GM03348 (cell line): ENCODE measurements at regions not wholly inside any gene's neighbourhood (a gene's known extent, or its start where the extent isn't known, plus 50 kb on each side); places are given as distances from the start of the nearest gene placed in this dataset.

ENCODE experiments used
- DNase-seq: peaks from one replicate; pipeline ENCODE4 v3.0.0; 2012; ENCODE audit warnings: low spot score

DNA sequence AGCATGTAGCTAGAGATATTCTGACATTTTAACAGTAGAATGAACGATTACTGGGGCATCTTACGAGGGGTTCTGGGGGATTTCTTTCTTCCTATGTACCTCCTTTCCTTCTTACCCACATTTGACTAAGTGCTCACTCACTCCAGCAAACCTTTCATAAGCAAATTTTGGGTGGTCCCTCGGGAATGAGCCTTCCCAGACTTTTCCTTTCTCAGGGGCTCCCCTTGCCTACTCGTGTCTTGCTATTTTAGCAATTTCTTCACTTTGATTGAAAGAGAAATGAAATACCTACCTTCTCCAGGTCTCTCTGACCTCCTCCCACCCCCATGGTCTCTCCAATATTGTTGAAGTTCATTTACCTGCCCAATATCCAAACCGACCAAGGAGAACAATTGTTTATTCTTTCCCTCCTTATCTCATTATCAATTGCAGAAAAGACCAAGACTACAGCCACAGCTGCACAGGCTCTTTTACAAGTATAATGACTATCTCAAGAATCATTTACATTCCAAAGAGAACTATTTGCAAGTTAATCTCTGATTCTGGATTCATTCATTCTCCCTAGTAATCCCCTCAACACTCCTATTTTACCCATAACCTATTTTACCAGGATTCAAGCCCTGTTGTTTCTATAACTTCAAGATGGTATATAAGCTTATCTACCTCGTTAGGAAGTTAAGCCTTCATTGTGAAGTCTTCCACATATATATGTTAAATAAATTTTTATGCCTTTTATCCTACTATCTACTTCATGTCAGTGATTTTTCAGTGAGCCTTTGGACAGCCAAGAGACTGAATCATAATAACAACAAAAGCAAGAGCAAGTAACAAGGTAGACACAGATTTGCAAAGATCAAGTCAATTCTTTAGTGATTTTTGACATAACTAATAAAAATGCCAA lies 480.6 kb downstream of the IPMK start:
- no peak for DNase-seq

GRCh38 chr10:57786331-57786730 lies 481.4 kb downstream of the IPMK start:
- DNase-seq, result no peak

- no peak for DNase-seq
Measured at GRCh38 chr10:57785546-57785945, 482.1 kb downstream of the IPMK start.

- DNase-seq, result no peak
Measured at GRCh38 chr10:57785068-57785467, 482.6 kb downstream of the IPMK start.

- DNase-seq, result no peak
Measured at GRCh38 chr10:57776688-57777432, 490.8 kb downstream of the IPMK start.

GRCh38 chr10:57775250-57775649 lies 492.4 kb downstream of the IPMK start:
- no peak for DNase-seq

DNA sequence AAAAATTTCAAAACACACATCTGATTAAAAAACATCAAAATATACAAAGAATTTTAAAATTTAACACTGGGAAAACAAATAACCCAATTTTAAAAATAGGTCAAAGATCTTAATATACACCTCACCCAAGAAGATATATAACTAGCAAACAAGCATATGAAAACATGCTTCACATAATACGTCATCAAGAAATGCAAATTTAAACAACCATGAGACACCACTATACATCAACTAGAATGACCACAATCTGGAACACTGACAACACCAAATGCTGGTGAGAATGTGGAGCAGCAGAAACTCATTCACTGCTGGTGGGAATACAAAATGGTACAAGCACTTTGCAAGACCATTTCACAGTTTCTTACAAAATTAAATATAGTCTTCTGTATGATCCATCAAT lies 498.4 kb downstream of the IPMK start:
- DNase-seq, result no peak

DNA sequence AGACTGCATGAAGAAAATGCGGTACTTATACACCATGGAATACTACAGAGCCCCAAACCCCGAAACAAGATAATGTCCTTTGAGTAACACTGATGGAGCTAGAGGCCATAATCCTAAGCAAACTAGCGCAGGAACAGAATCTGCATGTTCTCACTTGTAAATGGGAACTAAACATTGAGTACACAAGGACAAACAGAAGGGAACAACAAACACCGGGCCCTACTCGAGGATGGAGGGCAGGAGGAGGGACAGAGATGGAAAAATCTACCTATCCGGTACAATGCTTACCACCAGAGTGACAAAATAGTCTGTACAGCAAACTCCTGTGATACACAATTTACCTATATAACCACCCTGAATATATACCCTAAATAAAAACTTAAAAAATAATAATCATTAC lies 507.9 kb downstream of the IPMK start:
- no peak for DNase-seq

- DNase-seq, result no peak
Measured at GRCh38 chr10:57754803-57755202, 512.9 kb downstream of the IPMK start.

DNA sequence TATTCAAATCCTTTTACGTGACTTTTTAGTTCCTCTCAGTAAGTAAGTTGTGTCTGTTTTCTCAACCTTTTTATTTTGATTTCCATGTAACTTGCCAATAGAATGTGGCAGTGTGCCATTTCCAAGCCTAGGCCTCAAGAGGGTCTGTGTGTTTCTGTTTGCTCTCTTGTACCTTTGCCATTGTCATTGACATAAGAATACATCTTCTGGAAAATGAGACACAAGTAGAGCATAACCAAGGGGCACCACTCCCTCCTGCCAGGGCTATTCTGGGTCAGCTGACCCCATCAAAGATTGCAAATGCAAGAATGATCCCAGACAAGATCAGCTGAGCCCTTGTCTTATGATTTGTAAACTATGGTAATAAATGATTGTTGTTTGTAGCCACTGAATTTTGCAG lies 524.0 kb downstream of the IPMK start:
- DNase-seq, result no peak

- DNase-seq, result no peak
Measured at GRCh38 chr10:57741751-57742150, 525.9 kb downstream of the IPMK start.

GRCh38 chr10:57723305-57723704 lies 544.4 kb downstream of the IPMK start:
- DNase-seq, result no peak

- DNase-seq, result peak; percentile 5
Measured at GRCh38 chr10:57716884-57717283, 550.8 kb downstream of the IPMK start.

DNA sequence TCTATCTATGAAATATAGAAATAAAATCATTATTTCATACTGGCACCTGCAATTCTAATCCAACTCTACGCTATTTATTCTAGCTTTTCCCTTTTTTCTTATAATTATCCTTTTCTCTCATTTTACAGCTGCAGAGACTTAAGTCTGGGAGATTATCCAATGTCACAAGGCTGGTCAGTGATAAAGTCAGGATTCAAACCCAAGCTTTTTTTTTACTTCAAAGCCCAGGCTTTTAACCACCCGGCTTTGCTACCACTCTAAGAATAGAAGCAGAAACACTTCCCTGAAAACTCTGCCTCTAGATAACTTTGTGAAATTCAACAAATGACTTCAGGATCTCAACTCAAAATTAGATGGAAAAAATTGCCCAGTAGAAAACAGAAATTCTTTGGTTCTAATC lies 552.5 kb downstream of the IPMK start:
- no peak for DNase-seq

GRCh38 chr10:57707300-57707658 lies 560.4 kb downstream of the IPMK start:
- DNase-seq, result no peak

DNA sequence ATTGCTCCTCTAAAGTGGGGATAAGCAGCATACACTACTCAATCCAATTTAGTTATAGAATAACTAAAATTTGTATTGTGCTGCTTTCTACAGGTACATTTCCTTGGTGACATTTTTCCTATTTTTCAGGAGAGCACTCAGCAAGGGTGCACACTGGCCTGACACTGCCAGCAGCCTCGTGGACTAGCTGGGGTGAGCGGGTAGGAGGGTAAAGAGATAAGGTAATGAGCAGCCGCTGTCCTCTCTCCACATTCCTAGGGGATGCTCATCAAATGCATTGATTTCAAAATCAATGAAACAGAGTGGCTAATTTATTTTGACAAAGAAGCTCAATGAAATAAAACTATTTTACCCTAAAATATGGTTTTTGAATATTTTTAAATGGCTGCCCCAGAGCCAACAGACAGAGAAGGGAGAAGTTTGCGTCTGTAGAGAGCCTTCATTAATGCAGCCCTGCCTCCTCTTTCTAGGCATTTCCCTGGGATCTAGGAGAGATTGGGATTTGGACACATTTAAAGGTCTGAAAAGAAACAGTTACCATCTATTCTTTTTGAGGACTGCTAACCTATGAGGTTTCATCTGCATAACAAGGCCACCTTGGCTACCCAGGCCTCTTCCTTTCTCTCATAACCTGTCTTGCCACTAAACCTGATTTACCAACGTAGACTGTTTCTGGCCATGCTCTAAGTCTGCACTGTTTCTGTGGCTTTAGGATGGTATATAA lies 561.0 kb downstream of the IPMK start:
- DNase-seq, result no peak

- DNase-seq, result no peak
Measured at GRCh38 chr10:57706016-57706415, 561.7 kb downstream of the IPMK start.

GRCh38 chr10:57699944-57700343 lies 567.8 kb downstream of the IPMK start:
- no peak for DNase-seq

- DNase-seq, result peak; percentile 24
Measured at GRCh38 chr10:57696641-57697040, 571.1 kb downstream of the IPMK start.

DNA sequence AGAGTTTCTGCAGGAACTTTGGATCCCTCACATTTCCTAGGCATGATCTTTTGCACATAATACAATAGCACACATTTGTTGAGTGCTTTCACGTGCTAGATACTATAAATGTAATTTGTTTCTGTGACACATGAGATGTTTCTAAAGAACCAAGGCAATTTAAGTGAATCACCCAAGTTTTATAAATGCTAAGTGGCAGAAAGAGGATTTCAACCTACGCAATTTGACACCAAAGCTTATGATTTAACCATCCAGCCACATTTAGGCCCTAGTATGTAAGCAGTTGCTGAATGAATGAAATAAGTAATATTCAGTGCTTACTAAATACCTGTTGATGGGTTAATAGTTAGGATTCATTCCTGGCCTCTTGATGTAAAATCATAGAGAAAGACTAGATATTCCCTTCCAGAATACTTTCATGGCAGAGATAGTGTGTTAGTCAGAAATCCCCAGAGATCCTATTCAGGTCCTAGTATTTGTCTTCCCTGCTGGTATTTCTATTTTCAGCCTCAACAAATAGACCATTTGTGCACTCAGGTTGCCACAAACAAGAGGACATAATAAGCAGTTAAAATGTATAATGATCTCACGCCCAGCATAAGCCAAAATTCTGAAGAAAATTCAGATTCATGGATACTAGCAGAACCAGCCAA lies 572.6 kb downstream of the IPMK start:
- DNase-seq, result no peak

DNA sequence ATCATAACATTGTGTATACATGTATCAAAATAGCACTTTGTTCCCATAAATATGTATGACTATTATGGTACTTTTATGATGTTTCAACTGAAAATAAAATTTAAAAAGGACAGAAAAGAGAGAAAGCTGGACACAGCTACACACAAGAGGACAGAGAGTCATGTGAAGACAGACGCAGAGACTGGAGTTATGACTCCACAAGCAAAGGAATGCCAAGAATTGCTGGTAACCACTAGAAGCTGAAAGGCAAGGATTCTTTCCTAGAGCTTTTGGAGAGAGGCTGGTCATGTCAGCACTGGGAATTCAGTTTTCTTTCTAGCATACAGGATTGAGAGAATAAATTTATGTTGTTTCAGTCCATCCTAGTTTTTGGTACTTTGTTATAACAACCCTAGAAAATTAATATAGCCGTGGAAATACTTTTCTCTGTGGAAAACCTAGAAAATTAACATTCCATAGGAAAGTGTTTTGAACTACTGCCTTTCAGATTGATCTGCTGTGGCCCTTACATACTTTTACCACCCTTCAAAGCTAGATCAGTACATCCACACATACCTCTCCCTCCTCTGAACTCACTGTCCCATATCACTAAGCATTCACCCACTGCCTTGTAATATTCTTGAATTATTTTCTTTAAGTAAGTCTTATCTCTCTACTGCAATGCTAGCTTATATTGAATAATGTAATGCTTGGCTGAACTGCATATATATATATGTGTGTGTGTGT lies 575.3 kb downstream of the IPMK start:
- peak; percentile 11 for DNase-seq
